Muscle layer of duodenum (tissue), 2 donors: ENCODE measurements at regions not wholly inside any gene's neighbourhood (a gene's known extent, or its start where the extent isn't known, plus 50 kb on each side); places are given as distances from the start of the nearest gene placed in this dataset.

ENCODE experiments used
- H3K27ac ChIP-seq: one replicate; pipeline ENCODE4 v1.7.0; 2013; ENCODE audit warnings: mild to moderate bottlenecking, low read length
- H3K27me3 ChIP-seq: one replicate; pipeline ENCODE4 v1.7.0; 2013; ENCODE audit warnings: low read depth, mild to moderate bottlenecking, control low read depth, low read length
- H3K36me3 ChIP-seq, 2 donors: one replicate each; pipeline ENCODE4 v1.7.0; 2013; ENCODE audit warnings: low read length in 2 of 2, control low read depth in 1 of 2, mild to moderate bottlenecking in 1 of 2; ENCODE audit not compliant: insufficient read depth in 2 of 2, control insufficient read depth in 1 of 2
- H3K4me1 ChIP-seq, 2 donors: one replicate each; pipeline ENCODE4 v1.7.0; 2013; ENCODE audit warnings: low read length in 2 of 2, mild to moderate bottlenecking in 2 of 2, control low read depth in 1 of 2, moderate library complexity in 1 of 2; ENCODE audit not compliant: insufficient read depth in 2 of 2, control insufficient read depth in 1 of 2
- H3K4me3 ChIP-seq, 2 donors: one replicate each; pipeline ENCODE4 v1.7.0; 2013; ENCODE audit warnings: low read length in 2 of 2, low read depth in 1 of 2, mild to moderate bottlenecking in 1 of 2
- H3K9me3 ChIP-seq, 2 donors: one replicate each; pipeline ENCODE4 v1.7.0; 2013; ENCODE audit warnings: low read length in 2 of 2, control low read depth in 1 of 2, mild to moderate bottlenecking in 1 of 2; ENCODE audit not compliant: control insufficient read depth in 1 of 2
- donor health status: healthy.

DNA sequence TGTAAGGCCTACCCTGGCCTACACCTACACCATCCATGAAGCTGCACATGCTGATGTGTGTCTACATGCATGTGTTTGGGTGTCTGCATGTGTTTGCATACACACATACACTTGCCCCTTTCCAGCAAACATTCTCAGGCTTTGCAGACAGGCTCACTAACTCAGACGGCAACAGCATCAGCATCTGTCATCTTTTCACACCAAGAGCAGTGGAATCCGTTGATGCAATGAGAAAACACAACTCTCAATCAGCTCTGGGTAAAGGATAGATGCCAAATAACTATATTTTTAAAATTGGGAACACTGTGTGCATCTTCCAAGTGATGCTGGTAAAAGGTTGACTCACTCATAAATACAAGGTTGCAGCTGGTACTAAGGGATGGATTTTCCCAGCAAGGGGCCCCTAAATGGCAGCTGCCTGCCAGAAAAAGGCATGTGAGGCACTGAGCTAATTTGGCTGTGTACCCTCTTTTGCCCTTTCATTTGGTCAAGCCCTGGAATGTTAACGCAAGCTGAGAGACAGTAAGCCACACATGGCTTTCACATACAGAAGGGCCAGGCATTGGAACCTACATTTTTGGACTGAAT lies 296.3 kb upstream of the NPSR1 start:
- Histone ChIP-seq H3K4me1 (no peaks in the 10 kb centered on the region), H3K4me3 (no peak overlapping the region)

DNA sequence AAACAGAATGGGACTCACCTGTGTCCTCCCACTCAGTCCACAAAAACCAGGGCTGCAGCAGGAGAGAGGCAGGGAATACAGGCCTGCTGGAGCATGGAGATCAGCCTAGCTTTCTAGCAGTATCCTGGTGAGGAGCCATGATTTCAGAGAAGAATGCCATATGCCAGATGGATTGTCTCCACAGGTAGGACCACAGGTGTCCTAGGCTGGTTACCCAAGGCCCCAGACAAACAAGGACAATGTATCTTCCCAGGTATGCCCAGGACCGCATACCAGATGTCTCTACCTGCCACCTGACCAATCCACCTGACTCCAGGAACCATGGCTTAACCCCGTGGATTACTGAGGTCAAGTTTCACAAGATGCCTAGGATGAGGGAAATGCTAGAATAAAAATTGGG lies 295.4 kb upstream of the NPSR1 start:
- Histone ChIP-seq H3K36me3 (no peaks in the 10 kb centered on the region), H3K9me3 (no peaks in the 10 kb centered on the region), H3K4me3 (no peak overlapping the region), H3K4me1 (no peaks in the 10 kb centered on the region), H3K27ac (no peak overlapping the region), H3K27me3 (no peaks in the 10 kb centered on the region)

More for the DNA sequence above, 296.3 kb upstream of the NPSR1 start:
- no peaks in the 10 kb centered on the region for H3K9me3 ChIP-seq
- no peaks in the 10 kb centered on the region for H3K36me3 ChIP-seq
- no peak overlapping the region for H3K27ac ChIP-seq
- no peaks in the 10 kb centered on the region for H3K27me3 ChIP-seq

DNA sequence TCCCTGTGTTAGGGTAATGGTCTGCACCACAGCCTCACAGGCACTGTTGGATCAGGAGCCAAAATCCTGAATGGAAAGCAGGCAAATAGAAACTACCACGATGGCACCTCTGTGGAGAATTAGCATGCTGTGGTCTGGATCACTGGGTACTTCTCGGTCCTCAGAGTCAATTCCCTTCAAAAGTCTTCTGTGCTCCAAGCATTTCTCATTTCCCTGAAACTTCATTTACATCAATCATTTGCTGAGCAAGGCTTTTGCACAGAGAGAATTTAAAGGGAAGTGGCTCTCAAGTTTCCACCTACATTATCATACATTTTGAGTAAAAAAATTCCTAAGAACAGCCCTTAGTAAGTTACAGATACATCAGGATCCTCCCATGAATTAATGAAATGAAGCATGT lies 293.9 kb upstream of the NPSR1 start:
- H3K9me3 ChIP-seq = no peaks in the 10 kb centered on the region
- H3K36me3 ChIP-seq = no peaks in the 10 kb centered on the region
- H3K4me3 ChIP-seq = no peak overlapping the region
- no peaks in the 10 kb centered on the region for H3K4me1 ChIP-seq
- H3K27ac ChIP-seq = no peak overlapping the region
- no peaks in the 10 kb centered on the region for H3K27me3 ChIP-seq

DNA sequence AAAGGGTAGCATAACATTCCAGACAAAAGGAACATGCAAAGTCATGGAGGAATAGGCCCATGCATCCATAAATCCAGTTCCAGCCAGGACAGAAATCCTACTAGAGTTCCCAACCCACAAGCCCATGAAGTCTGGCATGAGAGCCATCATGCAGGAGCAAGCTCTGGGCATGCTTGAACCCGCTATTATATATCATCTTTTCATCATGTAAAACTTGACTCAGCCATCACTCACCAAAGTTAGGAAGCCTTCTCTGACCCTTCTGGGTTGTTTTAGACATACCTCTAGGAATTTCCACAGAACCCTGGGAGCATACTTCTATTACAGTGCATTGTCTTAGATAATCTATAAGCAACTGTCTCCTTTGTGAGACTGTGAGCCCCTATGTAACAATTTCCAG lies 293.0 kb upstream of the NPSR1 start:
- H3K27ac ChIP-seq = no peak overlapping the region

DNA sequence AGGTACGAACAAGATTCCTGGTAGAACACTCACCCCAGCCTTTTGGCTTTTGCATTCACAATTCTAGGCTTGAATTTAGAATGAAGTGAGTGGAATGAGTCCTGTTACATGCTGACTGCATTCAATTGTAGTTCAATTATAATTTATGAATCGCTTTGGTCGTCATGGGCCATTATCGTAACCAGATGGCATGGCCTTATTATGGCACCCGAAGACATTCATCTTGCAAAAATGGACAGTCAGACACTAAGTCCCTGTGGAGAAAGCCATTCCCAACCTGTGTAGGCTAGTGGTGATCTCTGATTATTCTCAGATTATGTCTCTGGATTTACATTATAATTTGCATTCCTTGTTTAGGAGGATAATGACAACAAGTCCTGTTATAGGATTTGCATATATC lies 292.4 kb upstream of the NPSR1 start:
- Histone ChIP-seq H3K27ac (no peak overlapping the region), H3K36me3 (no peaks in the 10 kb centered on the region)

More for the DNA sequence above, 293.0 kb upstream of the NPSR1 start:
- no peaks in the 10 kb centered on the region for H3K4me1 ChIP-seq
- no peaks in the 10 kb centered on the region for H3K9me3 ChIP-seq
- H3K4me3 ChIP-seq = no peak overlapping the region
- H3K36me3 ChIP-seq = no peaks in the 10 kb centered on the region
- no peaks in the 10 kb centered on the region for H3K27me3 ChIP-seq

DNA sequence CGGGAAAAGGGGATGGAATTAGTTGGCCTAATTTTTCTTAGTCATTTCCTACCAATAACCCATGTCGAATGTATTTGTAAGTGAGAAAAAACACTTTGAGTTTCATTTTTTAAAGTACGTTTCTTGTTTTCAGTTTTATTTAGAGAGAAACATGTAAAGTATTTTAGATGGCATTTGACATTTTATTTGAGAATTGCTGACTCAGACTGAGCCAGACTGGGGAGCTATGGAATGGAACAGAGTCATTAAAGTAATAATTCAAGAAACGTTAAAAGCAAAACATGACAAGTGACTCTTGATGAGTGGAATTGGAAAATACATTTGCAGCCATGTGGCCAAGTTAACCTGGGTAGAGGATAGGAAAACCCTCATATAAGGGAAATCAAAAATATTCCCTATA lies 286.1 kb upstream of the NPSR1 start:
- Histone ChIP-seq H3K4me1 (no peaks in the 10 kb centered on the region), H3K27me3 (no peaks in the 10 kb centered on the region), H3K27ac (no peak overlapping the region), H3K4me3 (no peak overlapping the region), H3K9me3 (no peaks in the 10 kb centered on the region), H3K36me3 (no peaks in the 10 kb centered on the region)

More for the DNA sequence above, 292.4 kb upstream of the NPSR1 start:
- no peaks in the 10 kb centered on the region for H3K4me1 ChIP-seq
- no peaks in the 10 kb centered on the region for H3K27me3 ChIP-seq
- no peak overlapping the region for H3K4me3 ChIP-seq
- no peaks in the 10 kb centered on the region for H3K9me3 ChIP-seq

DNA sequence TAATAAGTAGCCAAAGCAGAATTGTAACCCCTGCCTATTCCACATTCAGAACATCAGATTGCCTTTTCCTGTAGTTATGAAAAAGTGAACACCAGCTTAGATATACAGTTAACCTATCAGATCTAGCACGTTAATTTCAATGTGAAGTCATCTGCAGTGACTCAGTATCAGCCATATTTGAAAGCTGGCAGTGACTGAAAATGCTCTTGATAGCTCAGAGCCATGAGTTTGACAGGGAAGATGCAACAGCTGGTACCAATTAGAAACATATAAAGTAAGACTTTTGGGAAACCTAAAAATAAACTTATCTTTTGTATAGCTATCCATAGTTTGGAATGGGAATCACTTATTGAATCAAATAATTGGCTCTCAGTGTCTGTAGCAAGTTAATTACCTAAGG lies 284.1 kb upstream of the NPSR1 start:
- no peak overlapping the region for H3K4me3 ChIP-seq
- no peaks in the 10 kb centered on the region for H3K9me3 ChIP-seq
- no peak overlapping the region for H3K27ac ChIP-seq
- no peaks in the 10 kb centered on the region for H3K36me3 ChIP-seq
- no peaks in the 10 kb centered on the region for H3K4me1 ChIP-seq
- no peaks in the 10 kb centered on the region for H3K27me3 ChIP-seq

DNA sequence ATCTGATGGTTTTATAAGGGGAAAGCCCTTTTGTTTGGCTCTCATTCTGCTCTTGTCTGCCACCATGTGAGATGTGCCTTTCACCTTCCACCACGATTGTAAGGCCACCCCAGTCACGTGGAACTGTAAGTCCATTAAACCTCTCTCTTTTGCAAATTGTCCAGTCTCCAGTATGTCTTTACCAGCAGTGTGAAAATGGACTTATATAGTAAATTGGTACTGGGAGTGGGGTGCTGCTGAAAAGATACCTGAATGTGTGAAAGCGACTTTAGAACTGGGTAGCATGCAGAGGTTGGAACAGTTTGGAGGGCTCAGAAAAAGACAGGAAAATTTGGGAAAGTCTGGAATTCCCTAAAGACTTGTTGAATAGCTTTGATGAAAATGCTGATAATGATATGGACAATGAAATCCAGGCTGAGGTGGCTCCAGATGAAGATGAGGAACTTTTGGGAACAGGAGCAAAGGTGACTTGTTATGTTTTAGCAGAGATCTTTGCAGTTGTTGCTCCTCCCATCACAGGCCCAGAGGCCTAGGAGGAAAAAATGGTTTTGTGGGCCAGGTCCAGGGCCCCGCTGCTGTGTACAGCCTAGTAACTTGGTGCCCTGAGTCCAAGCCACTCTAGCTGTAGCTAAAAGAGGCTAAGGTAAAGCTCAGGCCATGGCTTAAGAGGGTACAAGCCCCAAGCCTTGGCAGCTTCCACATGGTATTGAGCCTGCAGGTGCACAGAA lies 275.7 kb upstream of the NPSR1 start:
- no peaks in the 10 kb centered on the region for H3K27me3 ChIP-seq
- peaks cover 0 to 9% of the 10 kb centered on the region in 2 donors for H3K9me3 ChIP-seq
- no peak overlapping the region for H3K4me3 ChIP-seq
- H3K4me1 ChIP-seq = no peaks in the 10 kb centered on the region
- H3K27ac ChIP-seq = no peak overlapping the region
- H3K36me3 ChIP-seq = no peaks in the 10 kb centered on the region

DNA sequence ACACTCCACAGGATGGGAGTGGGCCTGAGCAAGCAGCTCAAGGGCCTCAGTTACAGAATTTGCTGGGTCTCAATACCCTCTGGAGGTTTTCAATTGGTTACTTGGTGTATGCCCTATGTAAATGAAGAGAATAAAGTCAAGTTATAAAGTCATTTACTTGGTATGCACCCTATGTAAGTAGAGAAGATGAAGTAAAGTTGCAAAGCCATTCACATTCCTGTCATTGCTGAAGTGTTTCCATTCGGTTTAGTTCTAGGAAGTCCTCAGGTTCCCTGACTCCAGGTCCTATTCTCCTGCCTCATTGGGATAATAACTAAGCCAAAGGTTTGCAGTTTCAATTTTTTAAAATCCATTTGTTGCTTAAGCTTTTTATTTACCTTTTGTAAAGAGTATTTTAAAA lies 272.6 kb upstream of the NPSR1 start:
- Histone ChIP-seq H3K36me3 (no peaks in the 10 kb centered on the region), H3K27me3 (no peaks in the 10 kb centered on the region), H3K27ac (no peak overlapping the region), H3K9me3 (peaks cover 0 to 9% of the 10 kb centered on the region in 2 donors), H3K4me3 (no peak overlapping the region), H3K4me1 (no peaks in the 10 kb centered on the region)

DNA sequence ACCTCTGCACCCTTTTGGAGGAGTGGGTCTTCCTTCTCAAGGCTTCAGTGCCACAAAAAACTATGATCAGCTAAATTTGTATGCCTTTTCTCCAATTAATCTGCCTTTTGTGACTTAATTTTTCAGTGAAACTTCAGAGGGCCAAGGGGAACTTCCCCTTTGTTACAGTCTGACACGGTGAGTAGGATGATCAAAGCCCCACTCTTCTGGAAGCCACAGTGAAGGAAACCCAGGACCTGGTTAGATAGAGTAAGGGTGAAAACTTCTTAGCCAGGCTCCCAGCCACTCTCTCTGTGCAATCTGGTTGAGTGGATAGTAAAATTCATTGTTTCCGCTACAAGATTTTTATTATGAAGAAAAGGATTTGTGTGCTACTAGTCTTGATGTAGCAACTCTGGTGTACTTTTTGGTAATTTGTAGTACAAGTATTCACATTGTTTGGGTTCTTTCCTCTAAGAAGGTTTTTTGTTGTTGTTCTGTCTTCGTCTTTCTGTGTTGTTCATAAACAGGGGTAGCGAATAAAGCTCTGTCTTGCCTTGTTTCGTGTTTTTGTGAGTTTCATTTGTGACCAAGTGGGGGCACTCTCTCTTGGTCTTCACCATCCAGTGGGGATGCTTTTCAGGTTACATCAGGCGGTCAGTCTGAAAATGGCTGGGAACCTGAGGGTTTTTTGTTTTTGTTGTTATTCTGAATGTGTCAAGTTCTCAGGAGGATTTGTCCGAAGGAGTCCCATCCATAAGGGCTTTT lies 268.5 kb upstream of the NPSR1 start:
- H3K27ac ChIP-seq = no peak overlapping the region
- no peaks in the 10 kb centered on the region for H3K9me3 ChIP-seq
- no peaks in the 10 kb centered on the region for H3K36me3 ChIP-seq
- H3K27me3 ChIP-seq = no peaks in the 10 kb centered on the region
- H3K4me1 ChIP-seq = no peaks in the 10 kb centered on the region
- no peak overlapping the region for H3K4me3 ChIP-seq

DNA sequence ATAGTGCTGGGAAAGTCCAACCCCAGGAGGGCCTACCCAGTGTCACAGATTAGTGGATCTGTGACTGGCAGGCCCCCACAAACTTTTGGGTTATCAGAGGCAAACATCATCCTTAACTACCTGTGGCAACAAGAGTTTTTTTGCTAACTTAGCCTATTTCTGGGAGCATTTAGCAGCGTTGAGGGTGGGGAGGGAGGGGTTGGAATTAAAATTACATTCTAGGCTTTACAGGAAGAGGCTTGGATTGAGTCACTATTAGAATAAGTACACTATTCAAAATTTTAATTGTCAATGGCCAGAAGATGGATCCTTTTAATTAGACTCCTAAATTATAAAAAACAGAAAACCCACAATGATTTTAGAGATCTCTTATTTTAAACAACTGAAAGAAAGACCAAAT lies 267.9 kb upstream of the NPSR1 start:
- Histone ChIP-seq H3K36me3 (no peaks in the 10 kb centered on the region), H3K9me3 (no peaks in the 10 kb centered on the region), H3K27me3 (no peaks in the 10 kb centered on the region), H3K4me1 (no peaks in the 10 kb centered on the region), H3K4me3 (no peak overlapping the region), H3K27ac (no peak overlapping the region)
